ENCODE measurements at regions not wholly inside any gene's neighbourhood (a gene's known extent, or its start where the extent isn't known, plus 50 kb on each side); places are given as distances from the start of the nearest gene placed in this dataset.

DNA sequence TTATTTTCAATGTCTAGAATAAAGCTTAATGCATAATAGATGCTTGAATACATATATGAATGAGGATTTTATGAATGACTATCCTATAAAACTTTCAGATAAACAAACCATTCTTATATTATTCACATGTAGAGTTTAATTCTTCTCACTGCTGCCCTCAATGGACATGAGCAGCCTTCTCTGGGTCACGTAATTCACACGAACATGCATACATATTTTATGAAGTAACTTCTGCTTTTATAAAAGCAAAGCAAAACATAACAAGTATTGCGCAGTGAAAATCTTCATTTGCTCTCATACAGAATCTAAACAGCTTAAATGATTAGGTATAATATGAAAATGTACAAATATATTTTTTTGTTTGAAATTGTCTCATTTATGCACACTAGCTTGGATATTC lies 116.7 kb downstream of the TMA16 start (continued):
- TF ChIP-seq TP53 (CRISPR knock-in tag; IDR thresholded peaks at IDR 0.05) (no peak), EHMT2 (IDR thresholded peaks at IDR 0.05; ENCODE audit: low read depth) (no peak)
- TF ChIP-seq, protein P1, sequence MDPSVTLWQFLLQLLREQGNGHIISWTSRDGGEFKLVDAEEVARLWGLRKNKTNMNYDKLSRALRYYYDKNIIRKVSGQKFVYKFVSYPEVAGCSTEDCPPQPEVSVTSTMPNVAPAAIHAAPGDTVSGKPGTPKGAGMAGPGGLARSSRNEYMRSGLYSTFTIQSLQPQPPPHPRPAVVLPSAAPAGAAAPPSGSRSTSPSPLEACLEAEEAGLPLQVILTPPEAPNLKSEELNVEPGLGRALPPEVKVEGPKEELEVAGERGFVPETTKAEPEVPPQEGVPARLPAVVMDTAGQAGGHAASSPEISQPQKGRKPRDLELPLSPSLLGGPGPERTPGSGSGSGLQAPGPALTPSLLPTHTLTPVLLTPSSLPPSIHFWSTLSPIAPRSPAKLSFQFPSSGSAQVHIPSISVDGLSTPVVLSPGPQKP (IDR thresholded peaks at IDR 0.05; ENCODE audit: low read depth, low read length): no peak

DNA sequence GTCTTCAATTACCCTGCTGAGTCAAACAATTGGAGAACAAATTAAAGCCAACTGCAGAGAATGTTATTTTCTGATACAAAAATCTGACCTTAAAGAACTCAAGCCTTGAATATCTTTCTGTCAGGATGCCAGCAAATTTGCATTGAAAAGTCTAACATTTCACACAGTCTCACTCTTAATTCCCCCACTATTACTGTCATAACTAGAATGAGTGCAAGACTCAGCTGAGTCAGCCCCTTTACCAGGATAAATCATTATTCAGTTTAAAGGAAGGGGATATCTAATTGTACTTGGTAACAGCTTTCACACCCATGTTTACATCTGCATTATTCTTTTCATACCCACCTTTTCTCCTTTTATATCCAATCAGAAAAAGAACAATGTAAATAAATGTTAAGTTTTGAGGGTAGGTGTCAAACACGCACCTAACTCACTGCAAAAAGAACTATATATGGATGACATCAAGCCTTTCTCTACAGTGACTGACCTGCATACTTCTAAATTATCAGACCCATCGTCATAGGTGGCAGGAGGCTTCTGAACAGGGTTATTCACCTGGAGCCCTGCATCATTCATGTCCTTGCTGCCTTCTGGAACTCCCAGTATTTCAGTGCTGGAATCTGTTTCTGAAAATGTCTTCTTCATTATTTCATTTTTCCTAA lies 117.4 kb downstream of the TMA16 start:
- no peak overlapping the region for H3K4me2 ChIP-seq
- POLR2A ChIA-PET: no interaction called here
- no peaks in the 10 kb centered on the region for H3K9me3 ChIP-seq
- CTCF ChIA-PET: interaction anchor here (0.6 kb wide), 1 partner anchor 1142 kb away, joined by 3 read pairs; the partner anchor contains the start of gene SMIM31
- H3K27ac ChIP-seq: no peak overlapping the region
- H3K4me3 ChIP-seq: no peak overlapping the region
- TF ChIP-seq BHLHE40 (IDR thresholded peaks at IDR 0.05; ENCODE audit: low read depth, low read length) (no peak), FOSB (CRISPR knock-in tag; IDR thresholded peaks at IDR 0.05) (no peak), MAFK (IDR thresholded peaks at IDR 0.05; ENCODE audit: partially characterized antibody) (no peak), CBX8 (IDR thresholded peaks at IDR 0.05) (no peak), RNF2 (IDR thresholded peaks at IDR 0.05; ENCODE audit: borderline replicate concordance, low read depth) (no peak), NR3C1 (IDR thresholded peaks at IDR 0.05) (no peak), POLR2AphosphoS2 (conservative IDR thresholded peaks at IDR 0.05; ENCODE audit: low read length) (no peak), TP53 (CRISPR knock-in tag; IDR thresholded peaks at IDR 0.05) (no peak), HOXB5 (CRISPR knock-in tag; IDR thresholded peaks at IDR 0.05) (no peak)
- TF ChIP-seq, protein P2, sequence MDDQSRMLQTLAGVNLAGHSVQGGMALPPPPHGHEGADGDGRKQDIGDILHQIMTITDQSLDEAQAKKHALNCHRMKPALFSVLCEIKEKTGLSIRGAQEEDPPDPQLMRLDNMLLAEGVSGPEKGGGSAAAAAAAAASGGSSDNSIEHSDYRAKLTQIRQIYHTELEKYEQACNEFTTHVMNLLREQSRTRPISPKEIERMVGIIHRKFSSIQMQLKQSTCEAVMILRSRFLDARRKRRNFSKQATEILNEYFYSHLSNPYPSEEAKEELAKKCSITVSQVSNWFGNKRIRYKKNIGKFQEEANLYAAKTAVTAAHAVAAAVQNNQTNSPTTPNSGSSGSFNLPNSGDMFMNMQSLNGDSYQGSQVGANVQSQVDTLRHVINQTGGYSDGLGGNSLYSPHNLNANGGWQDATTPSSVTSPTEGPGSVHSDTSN (IDR thresholded peaks at IDR 0.05): no peak
- TF ChIP-seq, protein P3, sequence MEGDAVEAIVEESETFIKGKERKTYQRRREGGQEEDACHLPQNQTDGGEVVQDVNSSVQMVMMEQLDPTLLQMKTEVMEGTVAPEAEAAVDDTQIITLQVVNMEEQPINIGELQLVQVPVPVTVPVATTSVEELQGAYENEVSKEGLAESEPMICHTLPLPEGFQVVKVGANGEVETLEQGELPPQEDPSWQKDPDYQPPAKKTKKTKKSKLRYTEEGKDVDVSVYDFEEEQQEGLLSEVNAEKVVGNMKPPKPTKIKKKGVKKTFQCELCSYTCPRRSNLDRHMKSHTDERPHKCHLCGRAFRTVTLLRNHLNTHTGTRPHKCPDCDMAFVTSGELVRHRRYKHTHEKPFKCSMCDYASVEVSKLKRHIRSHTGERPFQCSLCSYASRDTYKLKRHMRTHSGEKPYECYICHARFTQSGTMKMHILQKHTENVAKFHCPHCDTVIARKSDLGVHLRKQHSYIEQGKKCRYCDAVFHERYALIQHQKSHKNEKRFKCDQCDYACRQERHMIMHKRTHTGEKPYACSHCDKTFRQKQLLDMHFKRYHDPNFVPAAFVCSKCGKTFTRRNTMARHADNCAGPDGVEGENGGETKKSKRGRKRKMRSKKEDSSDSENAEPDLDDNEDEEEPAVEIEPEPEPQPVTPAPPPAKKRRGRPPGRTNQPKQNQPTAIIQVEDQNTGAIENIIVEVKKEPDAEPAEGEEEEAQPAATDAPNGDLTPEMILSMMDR (IDR thresholded peaks at IDR 0.05): no peak
- TF ChIP-seq, protein P4, sequence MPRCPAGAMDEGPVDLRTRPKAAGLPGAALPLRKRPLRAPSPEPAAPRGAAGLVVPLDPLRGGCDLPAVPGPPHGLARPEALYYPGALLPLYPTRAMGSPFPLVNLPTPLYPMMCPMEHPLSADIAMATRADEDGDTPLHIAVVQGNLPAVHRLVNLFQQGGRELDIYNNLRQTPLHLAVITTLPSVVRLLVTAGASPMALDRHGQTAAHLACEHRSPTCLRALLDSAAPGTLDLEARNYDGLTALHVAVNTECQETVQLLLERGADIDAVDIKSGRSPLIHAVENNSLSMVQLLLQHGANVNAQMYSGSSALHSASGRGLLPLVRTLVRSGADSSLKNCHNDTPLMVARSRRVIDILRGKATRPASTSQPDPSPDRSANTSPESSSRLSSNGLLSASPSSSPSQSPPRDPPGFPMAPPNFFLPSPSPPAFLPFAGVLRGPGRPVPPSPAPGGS (IDR thresholded peaks at IDR 0.05): no peak
- TF ChIP-seq, protein P5, sequence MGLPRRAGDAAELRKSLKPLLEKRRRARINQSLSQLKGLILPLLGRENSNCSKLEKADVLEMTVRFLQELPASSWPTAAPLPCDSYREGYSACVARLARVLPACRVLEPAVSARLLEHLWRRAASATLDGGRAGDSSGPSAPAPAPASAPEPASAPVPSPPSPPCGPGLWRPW (IDR thresholded peaks at IDR 0.05): no peak
- ATAC-seq: no peak
- H3K4me1 ChIP-seq: no peaks in the 10 kb centered on the region
- DNase-seq (ENCODE audit: low read depth in 1 of 2, low spot score in 1 of 2): no peak
- WGBS (ENCODE audit: missing lambda C conversion rate): 5% methylated on average over 2 of the region's 2 CpGs
- no peak for FAIRE-seq

DNA sequence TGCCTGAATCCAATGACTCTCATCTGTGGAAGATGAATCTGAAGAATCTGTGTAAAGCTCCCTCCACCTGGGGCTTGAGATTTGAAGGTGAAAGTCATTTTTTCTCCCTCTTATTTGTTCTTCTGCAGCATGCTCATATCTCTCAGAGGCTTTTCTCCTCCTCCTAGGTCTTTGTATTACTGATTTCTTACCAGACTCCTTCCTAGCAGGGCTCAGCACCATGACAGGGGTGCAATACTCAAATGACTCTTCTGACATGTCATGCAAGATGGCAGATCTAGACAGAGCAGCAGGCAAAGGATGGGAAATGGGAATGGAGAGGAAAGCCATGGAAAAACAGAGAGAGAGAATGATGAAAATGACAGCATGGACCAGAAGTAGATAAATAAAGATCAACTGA lies 118.3 kb downstream of the TMA16 start:
- POLR2A ChIA-PET: no interaction called here
- FAIRE-seq (no peak), DNase-seq (ENCODE audit: low read depth in 1 of 2, low spot score in 1 of 2) (no peak), ATAC-seq (no peak)
- no peaks in the 10 kb centered on the region for H3K9me3 ChIP-seq
- CTCF ChIA-PET: no interaction called here
- no peak overlapping the region for H3K4me2 ChIP-seq
- no peak overlapping the region for H3K4me3 ChIP-seq
- no peak overlapping the region for H3K27ac ChIP-seq
- H3K4me1 ChIP-seq: no peaks in the 10 kb centered on the region
- no peak for TF ChIP-seq SMC3 (IDR thresholded peaks at IDR 0.05)
- TF ChIP-seq HDAC2 (IDR thresholded peaks at IDR 0.05): no peak
- no peak for TF ChIP-seq CHD2 (IDR thresholded peaks at IDR 0.05; ENCODE audit: low read length, partially characterized antibody)
- no peak for TF ChIP-seq EHMT2 (IDR thresholded peaks at IDR 0.05; ENCODE audit: low read depth)
- TF ChIP-seq, protein P1 (IDR thresholded peaks at IDR 0.05; ENCODE audit: low read depth, low read length): no peak
- no peak for TF ChIP-seq MAZ (IDR thresholded peaks at IDR 0.05; ENCODE audit: borderline replicate concordance, low read depth, low read length)
- no peak for TF ChIP-seq HOXB13 (CRISPR knock-in tag; IDR thresholded peaks at IDR 0.05; ENCODE audit: low read depth)
- TF ChIP-seq, protein P6, sequence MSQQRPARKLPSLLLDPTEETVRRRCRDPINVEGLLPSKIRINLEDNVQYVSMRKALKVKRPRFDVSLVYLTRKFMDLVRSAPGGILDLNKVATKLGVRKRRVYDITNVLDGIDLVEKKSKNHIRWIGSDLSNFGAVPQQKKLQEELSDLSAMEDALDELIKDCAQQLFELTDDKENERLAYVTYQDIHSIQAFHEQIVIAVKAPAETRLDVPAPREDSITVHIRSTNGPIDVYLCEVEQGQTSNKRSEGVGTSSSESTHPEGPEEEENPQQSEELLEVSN (IDR thresholded peaks at IDR 0.05; ENCODE audit: borderline replicate concordance, low read depth): no peak
- TF ChIP-seq FOSB (CRISPR knock-in tag; IDR thresholded peaks at IDR 0.05): no peak
- TF ChIP-seq, protein P4 (IDR thresholded peaks at IDR 0.05): no peak
- TF ChIP-seq SREBF2 (IDR thresholded peaks at IDR 0.05): no peak
- TF ChIP-seq RCOR1 (IDR thresholded peaks at IDR 0.05; ENCODE audit: low read depth, low read length): no peak
- no peak for TF ChIP-seq ESRRA (IDR thresholded peaks at IDR 0.05; ENCODE audit: borderline replicate concordance, low read length)
- TF ChIP-seq, protein P2 (IDR thresholded peaks at IDR 0.05): no peak

Data from A549 (cell line).